ENCODE measurements at regions not wholly inside any gene's neighbourhood (a gene's known extent, or its start where the extent isn't known, plus 50 kb on each side); places are given as distances from the start of the nearest gene placed in this dataset.

DNA sequence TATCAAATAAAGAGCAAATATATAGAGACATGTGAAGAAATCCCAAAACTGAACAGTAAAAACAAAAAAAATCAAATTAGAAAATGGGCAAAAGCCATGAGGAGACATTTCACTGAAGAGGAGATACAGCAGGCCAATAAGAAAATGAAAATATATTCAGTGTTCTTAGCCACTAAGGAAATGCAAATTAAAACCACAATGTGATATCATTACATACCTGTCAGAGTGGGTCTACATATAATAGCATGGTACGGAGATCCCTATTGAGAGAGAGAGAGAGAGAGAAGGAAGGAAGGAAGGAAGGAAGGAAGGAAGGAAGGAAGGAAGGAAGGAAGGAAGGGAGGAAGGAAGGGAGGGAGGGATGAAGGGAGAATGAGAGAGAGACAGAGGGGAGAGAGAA, 707.0 kb upstream of the ACTRT1 start:
- TF ChIP-seq, protein P1, sequence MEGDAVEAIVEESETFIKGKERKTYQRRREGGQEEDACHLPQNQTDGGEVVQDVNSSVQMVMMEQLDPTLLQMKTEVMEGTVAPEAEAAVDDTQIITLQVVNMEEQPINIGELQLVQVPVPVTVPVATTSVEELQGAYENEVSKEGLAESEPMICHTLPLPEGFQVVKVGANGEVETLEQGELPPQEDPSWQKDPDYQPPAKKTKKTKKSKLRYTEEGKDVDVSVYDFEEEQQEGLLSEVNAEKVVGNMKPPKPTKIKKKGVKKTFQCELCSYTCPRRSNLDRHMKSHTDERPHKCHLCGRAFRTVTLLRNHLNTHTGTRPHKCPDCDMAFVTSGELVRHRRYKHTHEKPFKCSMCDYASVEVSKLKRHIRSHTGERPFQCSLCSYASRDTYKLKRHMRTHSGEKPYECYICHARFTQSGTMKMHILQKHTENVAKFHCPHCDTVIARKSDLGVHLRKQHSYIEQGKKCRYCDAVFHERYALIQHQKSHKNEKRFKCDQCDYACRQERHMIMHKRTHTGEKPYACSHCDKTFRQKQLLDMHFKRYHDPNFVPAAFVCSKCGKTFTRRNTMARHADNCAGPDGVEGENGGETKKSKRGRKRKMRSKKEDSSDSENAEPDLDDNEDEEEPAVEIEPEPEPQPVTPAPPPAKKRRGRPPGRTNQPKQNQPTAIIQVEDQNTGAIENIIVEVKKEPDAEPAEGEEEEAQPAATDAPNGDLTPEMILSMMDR (IDR thresholded peaks at IDR 0.05), result no peak
- no peak for TF ChIP-seq EZH2 (IDR thresholded peaks at IDR 0.05)
